ENCODE measurements at regions not wholly inside any gene's neighbourhood (a gene's known extent, or its start where the extent isn't known, plus 50 kb on each side); places are given as distances from the start of the nearest gene placed in this dataset.

DNA sequence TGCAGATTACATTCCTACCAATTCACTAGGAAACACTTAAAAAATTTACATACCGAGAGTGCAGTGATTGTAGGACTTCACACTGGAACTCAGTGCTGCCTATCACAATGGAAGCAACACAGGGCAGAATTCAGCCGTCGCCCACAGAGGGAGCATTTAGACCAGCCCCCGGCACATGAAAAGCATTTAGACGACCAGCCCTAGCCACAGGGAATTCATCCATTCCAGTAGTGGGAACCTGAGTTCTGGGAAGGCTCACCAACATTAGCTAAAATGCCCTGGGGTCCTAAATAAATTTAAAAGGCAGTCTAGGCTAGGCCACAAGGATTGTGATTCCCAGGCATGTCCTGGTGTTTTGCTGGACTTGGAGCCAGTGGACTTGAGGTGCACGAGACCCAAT is 155.2 kb downstream of the LIG4 start (continued):
- no peak for TF ChIP-seq ZNF202 (tag by site-specific recombination; IDR thresholded peaks at IDR 0.05; ENCODE audit: borderline replicate concordance)

DNA sequence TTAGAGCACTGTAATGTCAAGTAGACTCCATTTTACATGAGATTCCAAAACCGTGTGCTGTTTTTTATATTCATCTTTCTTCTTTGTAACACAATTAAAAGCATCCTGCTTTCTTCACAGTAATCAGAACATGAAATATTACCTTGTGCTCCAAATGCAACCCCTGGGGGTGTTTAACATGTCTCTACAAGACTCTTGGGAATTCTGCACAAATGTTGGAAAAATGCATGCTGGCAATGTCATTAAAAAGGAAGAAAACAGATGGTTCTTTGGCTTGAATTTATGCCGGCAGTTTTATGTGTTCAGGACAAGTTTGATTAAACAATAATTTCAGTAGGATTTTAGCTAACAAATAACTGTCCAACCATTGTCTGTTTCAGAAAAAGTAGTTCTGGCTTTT is 159.1 kb downstream of the LIG4 start:
- no peak for TF ChIP-seq ZNF423 (tag by site-specific recombination; IDR thresholded peaks at IDR 0.05)
- TF ChIP-seq KLF8 (tag by site-specific recombination; IDR thresholded peaks at IDR 0.05): no peak
- TF ChIP-seq TRIM28 (IDR thresholded peaks at IDR 0.05; ENCODE audit: borderline replicate concordance, low read length): no peak
- TF ChIP-seq MEIS1 (CRISPR knock-in tag; IDR thresholded peaks at IDR 0.05; ENCODE audit: borderline replicate concordance): no peak
- no peak for TF ChIP-seq ZNF433 (tag by site-specific recombination; IDR thresholded peaks at IDR 0.05; ENCODE audit: low read depth)
- TF ChIP-seq ZNF394 (tag by site-specific recombination; IDR thresholded peaks at IDR 0.05; ENCODE audit: borderline replicate concordance): no peak
- TF ChIP-seq, protein P1, sequence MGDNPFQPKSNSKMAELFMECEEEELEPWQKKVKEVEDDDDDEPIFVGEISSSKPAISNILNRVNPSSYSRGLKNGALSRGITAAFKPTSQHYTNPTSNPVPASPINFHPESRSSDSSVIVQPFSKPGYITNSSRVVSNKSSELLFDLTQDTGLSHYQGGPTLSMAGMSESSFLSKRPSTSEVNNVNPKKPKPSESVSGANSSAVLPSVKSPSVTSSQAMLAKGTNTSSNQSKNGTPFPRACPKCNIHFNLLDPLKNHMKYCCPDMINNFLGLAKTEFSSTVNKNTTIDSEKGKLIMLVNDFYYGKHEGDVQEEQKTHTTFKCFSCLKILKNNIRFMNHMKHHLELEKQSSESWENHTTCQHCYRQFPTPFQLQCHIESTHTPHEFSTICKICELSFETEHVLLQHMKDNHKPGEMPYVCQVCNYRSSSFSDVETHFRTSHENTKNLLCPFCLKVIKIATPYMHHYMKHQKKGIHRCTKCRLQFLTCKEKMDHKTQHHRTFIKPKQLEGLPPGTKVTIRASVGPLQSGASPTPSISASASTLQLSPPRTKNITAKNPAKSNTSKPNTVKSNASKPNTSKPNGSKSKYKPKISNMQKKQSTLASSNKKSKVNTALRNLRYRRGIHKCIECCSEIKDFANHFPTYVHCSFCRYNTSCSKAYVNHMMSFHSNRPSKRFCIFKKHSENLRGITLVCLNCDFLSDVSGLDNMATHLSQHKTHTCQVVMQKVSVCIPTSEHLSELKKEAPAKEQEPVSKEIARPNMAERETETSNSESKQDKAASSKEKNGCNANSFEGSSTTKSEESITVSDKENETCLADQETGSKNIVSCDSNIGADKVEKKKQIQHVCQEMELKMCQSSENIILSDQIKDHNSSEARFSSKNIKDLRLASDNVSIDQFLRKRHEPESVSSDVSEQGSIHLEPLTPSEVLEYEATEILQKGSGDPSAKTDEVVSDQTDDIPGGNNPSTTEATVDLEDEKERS (tag by site-specific recombination; IDR thresholded peaks at IDR 0.05): no peak
- TF ChIP-seq, protein P2, sequence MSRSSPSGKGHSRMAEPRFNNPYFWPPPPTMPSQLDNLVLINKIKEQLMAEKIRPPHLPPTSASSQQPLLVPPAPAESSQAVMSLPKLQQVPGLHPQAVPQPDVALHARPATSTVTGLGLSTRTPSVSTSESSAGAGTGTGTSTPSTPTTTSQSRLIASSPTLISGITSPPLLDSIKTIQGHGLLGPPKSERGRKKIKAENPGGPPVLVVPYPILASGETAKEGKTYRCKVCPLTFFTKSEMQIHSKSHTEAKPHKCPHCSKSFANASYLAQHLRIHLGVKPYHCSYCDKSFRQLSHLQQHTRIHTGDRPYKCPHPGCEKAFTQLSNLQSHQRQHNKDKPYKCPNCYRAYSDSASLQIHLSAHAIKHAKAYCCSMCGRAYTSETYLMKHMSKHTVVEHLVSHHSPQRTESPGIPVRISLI (tag by site-specific recombination; IDR thresholded peaks at IDR 0.05): no peak
- no peak for TF ChIP-seq ZNF654 (tag by site-specific recombination; IDR thresholded peaks at IDR 0.05; ENCODE audit: low read depth)
- TF ChIP-seq HOXC10 (CRISPR knock-in tag; IDR thresholded peaks at IDR 0.05): no peak
- TF ChIP-seq ZNF341 (tag by site-specific recombination; IDR thresholded peaks at IDR 0.05; ENCODE audit: low read depth): no peak
- no peak for TF ChIP-seq HOXA7 (CRISPR knock-in tag; IDR thresholded peaks at IDR 0.05; ENCODE audit: borderline replicate concordance)
- TF ChIP-seq EGR2 (tag by site-specific recombination; IDR thresholded peaks at IDR 0.05; ENCODE audit: low read depth): no peak
- TF ChIP-seq ZNF404 (tag by site-specific recombination; IDR thresholded peaks at IDR 0.05): no peak
- TF ChIP-seq ZNF19 (tag by site-specific recombination; IDR thresholded peaks at IDR 0.05; ENCODE audit: low read depth): no peak
- no peak for TF ChIP-seq ZFP37 (tag by site-specific recombination; IDR thresholded peaks at IDR 0.05)
- no peak for TF ChIP-seq ZFHX2 (tag by site-specific recombination; conservative IDR thresholded peaks at IDR 0.05)
- POLR2A ChIA-PET: no interaction called here
- no peaks in the 10 kb centered on the region for H3K36me3 ChIP-seq (ENCODE audit: control insufficient read depth in 2 of 2, insufficient read depth in 1 of 2, low read length in 2 of 2)
- no peak overlapping the region for H3K4me3 ChIP-seq (ENCODE audit: low read depth, low read length)
- no peaks in the 10 kb centered on the region for H3K9me3 ChIP-seq (ENCODE audit: control insufficient read depth, insufficient read depth, low read depth, low read length)
- H3K4me1 ChIP-seq (ENCODE audit: control insufficient read depth, insufficient read depth, low read length): no peaks in the 10 kb centered on the region
- H3K27ac ChIP-seq (ENCODE audit: extremely low read depth, low read depth, low read length): no peak overlapping the region
- CTCF ChIA-PET: no interaction called here

DNA sequence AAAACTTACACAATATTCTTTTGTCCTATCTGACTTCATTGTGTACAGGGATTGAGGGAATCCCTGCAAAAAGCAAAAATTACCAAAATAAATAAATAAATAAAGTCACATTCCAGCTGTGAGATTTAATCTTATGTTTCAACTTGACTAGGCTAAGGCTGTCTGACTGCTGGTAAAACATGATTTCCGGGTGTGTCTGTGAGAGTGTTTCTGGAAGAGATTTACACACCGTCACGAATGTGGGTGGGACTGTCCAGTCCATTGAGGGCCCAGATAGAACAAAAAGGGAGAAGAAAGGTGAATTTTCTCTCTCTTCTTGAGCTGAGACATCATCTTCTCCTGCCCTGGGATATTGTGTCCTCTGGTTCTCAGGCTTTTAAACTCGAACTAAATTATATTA is 166.1 kb downstream of the LIG4 start:
- ChIA-PET POLR2A (no interaction called here), CTCF (no interaction called here)
- Histone ChIP-seq H3K9me3 (ENCODE audit: control insufficient read depth, insufficient read depth, low read depth, low read length) (no peaks in the 10 kb centered on the region), H3K27ac (ENCODE audit: extremely low read depth, low read depth, low read length) (no peak overlapping the region), H3K4me1 (ENCODE audit: control insufficient read depth, insufficient read depth, low read length) (no peaks in the 10 kb centered on the region), H3K4me3 (ENCODE audit: low read depth, low read length) (no peak overlapping the region), H3K36me3 (ENCODE audit: control insufficient read depth in 2 of 2, insufficient read depth in 1 of 2, low read length in 2 of 2) (no peaks in the 10 kb centered on the region)
- TF ChIP-seq, protein P3, sequence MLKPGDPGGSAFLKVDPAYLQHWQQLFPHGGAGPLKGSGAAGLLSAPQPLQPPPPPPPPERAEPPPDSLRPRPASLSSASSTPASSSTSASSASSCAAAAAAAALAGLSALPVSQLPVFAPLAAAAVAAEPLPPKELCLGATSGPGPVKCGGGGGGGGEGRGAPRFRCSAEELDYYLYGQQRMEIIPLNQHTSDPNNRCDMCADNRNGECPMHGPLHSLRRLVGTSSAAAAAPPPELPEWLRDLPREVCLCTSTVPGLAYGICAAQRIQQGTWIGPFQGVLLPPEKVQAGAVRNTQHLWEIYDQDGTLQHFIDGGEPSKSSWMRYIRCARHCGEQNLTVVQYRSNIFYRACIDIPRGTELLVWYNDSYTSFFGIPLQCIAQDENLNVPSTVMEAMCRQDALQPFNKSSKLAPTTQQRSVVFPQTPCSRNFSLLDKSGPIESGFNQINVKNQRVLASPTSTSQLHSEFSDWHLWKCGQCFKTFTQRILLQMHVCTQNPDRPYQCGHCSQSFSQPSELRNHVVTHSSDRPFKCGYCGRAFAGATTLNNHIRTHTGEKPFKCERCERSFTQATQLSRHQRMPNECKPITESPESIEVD (tag by site-specific recombination; IDR thresholded peaks at IDR 0.05): no peak
- TF ChIP-seq, protein P4, sequence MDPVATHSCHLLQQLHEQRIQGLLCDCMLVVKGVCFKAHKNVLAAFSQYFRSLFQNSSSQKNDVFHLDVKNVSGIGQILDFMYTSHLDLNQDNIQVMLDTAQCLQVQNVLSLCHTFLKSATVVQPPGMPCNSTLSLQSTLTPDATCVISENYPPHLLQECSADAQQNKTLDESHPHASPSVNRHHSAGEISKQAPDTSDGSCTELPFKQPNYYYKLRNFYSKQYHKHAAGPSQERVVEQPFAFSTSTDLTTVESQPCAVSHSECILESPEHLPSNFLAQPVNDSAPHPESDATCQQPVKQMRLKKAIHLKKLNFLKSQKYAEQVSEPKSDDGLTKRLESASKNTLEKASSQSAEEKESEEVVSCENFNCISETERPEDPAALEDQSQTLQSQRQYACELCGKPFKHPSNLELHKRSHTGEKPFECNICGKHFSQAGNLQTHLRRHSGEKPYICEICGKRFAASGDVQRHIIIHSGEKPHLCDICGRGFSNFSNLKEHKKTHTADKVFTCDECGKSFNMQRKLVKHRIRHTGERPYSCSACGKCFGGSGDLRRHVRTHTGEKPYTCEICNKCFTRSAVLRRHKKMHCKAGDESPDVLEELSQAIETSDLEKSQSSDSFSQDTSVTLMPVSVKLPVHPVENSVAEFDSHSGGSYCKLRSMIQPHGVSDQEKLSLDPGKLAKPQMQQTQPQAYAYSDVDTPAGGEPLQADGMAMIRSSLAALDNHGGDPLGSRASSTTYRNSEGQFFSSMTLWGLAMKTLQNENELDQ (tag by site-specific recombination; IDR thresholded peaks at IDR 0.05; ENCODE audit: low read depth): no peak
- TF ChIP-seq IKZF3 (tag by site-specific recombination; IDR thresholded peaks at IDR 0.05): no peak
- no peak for TF ChIP-seq ZFP69B (tag by site-specific recombination; IDR thresholded peaks at IDR 0.05)
- no peak for TF ChIP-seq SCRT1 (tag by site-specific recombination; IDR thresholded peaks at IDR 0.05; ENCODE audit: borderline replicate concordance)
- no peak for TF ChIP-seq ZNF664 (tag by site-specific recombination; IDR thresholded peaks at IDR 0.05)
- TF ChIP-seq, protein P5, sequence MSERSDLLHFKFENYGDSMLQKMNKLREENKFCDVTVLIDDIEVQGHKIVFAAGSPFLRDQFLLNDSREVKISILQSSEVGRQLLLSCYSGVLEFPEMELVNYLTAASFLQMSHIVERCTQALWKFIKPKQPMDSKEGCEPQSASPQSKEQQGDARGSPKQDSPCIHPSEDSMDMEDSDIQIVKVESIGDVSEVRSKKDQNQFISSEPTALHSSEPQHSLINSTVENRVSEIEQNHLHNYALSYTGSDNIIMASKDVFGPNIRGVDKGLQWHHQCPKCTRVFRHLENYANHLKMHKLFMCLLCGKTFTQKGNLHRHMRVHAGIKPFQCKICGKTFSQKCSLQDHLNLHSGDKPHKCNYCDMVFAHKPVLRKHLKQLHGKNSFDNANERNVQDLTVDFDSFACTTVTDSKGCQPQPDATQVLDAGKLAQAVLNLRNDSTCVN (tag by site-specific recombination; optimal IDR thresholded peaks at IDR 0.05): no peak
- TF ChIP-seq REPIN1 (tag by site-specific recombination; IDR thresholded peaks at IDR 0.05; ENCODE audit: low read depth): no peak
